Thymus (tissue), 11 donors: ENCODE measurements at regions not wholly inside any gene's neighbourhood (a gene's known extent, or its start where the extent isn't known, plus 50 kb on each side); places are given as distances from the start of the nearest gene placed in this dataset.

Experiments
- DNase-seq, 9 donors: peaks; one replicate each; pipeline ENCODE4 v3.0.0-alpha.2; 2013; ENCODE audit warnings: low spot score in 9 of 9, low read depth in 6 of 9, missing footprints in 1 of 9
- H3K27ac ChIP-seq, 2 donors: one replicate each; pipeline ENCODE4 v1.5.1; 2013; ENCODE audit warnings: control low read depth in 1 of 2, low read depth in 1 of 2, low read length in 1 of 2, mild to moderate bottlenecking in 1 of 2, moderate library complexity in 1 of 2
- H3K27me3 ChIP-seq, 2 donors: one replicate each; pipeline ENCODE4 v1.5.1; 2013; ENCODE audit warnings: low read length in 1 of 2; ENCODE audit not compliant: control insufficient read depth in 2 of 2, insufficient read depth in 1 of 2
- H3K36me3 ChIP-seq, 2 donors: one replicate each; pipeline ENCODE4 v1.5.1; 2013; ENCODE audit warnings: low read length in 1 of 2, mild to moderate bottlenecking in 1 of 2, moderate library complexity in 1 of 2; ENCODE audit not compliant: control insufficient read depth in 2 of 2, insufficient read depth in 2 of 2
- H3K4me1 ChIP-seq, 2 donors: one replicate each; pipeline ENCODE4 v1.5.1; 2013; ENCODE audit warnings: low read length in 2 of 2; ENCODE audit not compliant: control insufficient read depth in 2 of 2, insufficient read depth in 2 of 2
- H3K4me3 ChIP-seq, 2 donors: one replicate each; pipeline ENCODE4 v1.5.1; 2013; ENCODE audit warnings: low read length in 2 of 2, control low read depth in 1 of 2, mild to moderate bottlenecking in 1 of 2
- H3K9me3 ChIP-seq, 2 donors: one replicate each; pipeline ENCODE4 v1.5.1; 2013; ENCODE audit warnings: low read length in 1 of 2, mild to moderate bottlenecking in 1 of 2; ENCODE audit not compliant: control insufficient read depth in 2 of 2, insufficient read depth in 1 of 2
- WGBS: extraction: QIAGEN DNeasy Blood & Tissue Kit; methylation state at CpG from one replicate; pipeline ENCODE4 v1.1.7; 2013; 5-methylcytosine and 5-hydroxymethylcytosine counted together
- donor health status: healthy.

GRCh38 chr20:21832442-21833385 is 127.2 kb downstream of the PAX1 start:
- WGBS: 85% methylated on average over 8 of the region's 8 CpGs
- H3K9me3 ChIP-seq: no peaks in the 10 kb centered on the region
- H3K36me3 ChIP-seq: no peaks in the 10 kb centered on the region

GRCh38 chr20:21826976-21827375 is 121.5 kb downstream of the PAX1 start:
- 44% methylated on average over 9 of the region's 9 CpGs for WGBS
- Histone ChIP-seq H3K27ac (no peak overlapping the region), H3K36me3 (no peaks in the 10 kb centered on the region), H3K27me3 (no peaks in the 10 kb centered on the region), H3K4me3 (no peak overlapping the region), H3K4me1 (no peaks in the 10 kb centered on the region), H3K9me3 (no peaks in the 10 kb centered on the region)
- DNase-seq: no peak

More at GRCh38 chr20:21832442-21833385, 127.2 kb downstream of the PAX1 start:
- Histone ChIP-seq H3K4me3 (no peak overlapping the region), H3K4me1 (no peaks in the 10 kb centered on the region), H3K27me3 (no peaks in the 10 kb centered on the region), H3K27ac (no peak overlapping the region)
- DNase-seq: no peak

- DNase-seq: no peak
- WGBS: 42% methylated on average over 2 of the region's 2 CpGs
- no peak overlapping the region for H3K4me3 ChIP-seq
- no peaks in the 10 kb centered on the region for H3K4me1 ChIP-seq
- H3K36me3 ChIP-seq: no peaks in the 10 kb centered on the region
- no peak overlapping the region for H3K27ac ChIP-seq
- H3K9me3 ChIP-seq: no peaks in the 10 kb centered on the region
- H3K27me3 ChIP-seq: no peaks in the 10 kb centered on the region
Observed at GRCh38 chr20:21821358-21821757, 115.9 kb downstream of the PAX1 start.

- Histone ChIP-seq H3K9me3 (no peaks in the 10 kb centered on the region), H3K27ac (no peak overlapping the region), H3K4me3 (no peak overlapping the region), H3K27me3 (no peaks in the 10 kb centered on the region), H3K4me1 (no peaks in the 10 kb centered on the region), H3K36me3 (no peaks in the 10 kb centered on the region)
- peak in 1 of 9 donors; percentile 10 for DNase-seq
- WGBS: 66% methylated on average over 6 of the region's 6 CpGs
Observed at GRCh38 chr20:21820688-21821087, 115.2 kb downstream of the PAX1 start.

GRCh38 chr20:21820045-21820444 is 114.6 kb downstream of the PAX1 start:
- H3K27me3 ChIP-seq: no peaks in the 10 kb centered on the region

GRCh38 chr20:21812379-21812778 is 106.9 kb downstream of the PAX1 start:
- Histone ChIP-seq H3K9me3 (no peaks in the 10 kb centered on the region), H3K36me3 (no peaks in the 10 kb centered on the region)
- 90% methylated on average over 1 of the region's 1 CpG for WGBS

More at GRCh38 chr20:21820045-21820444, 114.6 kb downstream of the PAX1 start:
- Histone ChIP-seq H3K27ac (no peak overlapping the region), H3K4me3 (no peak overlapping the region), H3K9me3 (no peaks in the 10 kb centered on the region), H3K36me3 (no peaks in the 10 kb centered on the region), H3K4me1 (no peaks in the 10 kb centered on the region)
- DNase-seq: no peak
- WGBS: 75% methylated on average over 1 of the region's 1 CpG

GRCh38 chr20:21809961-21810523 is 104.6 kb downstream of the PAX1 start:
- Histone ChIP-seq H3K4me3 (no peak overlapping the region), H3K4me1 (no peaks in the 10 kb centered on the region), H3K27ac (no peak overlapping the region), H3K9me3 (no peaks in the 10 kb centered on the region), H3K27me3 (no peaks in the 10 kb centered on the region), H3K36me3 (no peaks in the 10 kb centered on the region)
- no peak for DNase-seq
- 96% methylated on average over 18 of the region's 18 CpGs for WGBS

More at GRCh38 chr20:21812379-21812778, 106.9 kb downstream of the PAX1 start:
- H3K27me3 ChIP-seq: no peaks in the 10 kb centered on the region
- no peak overlapping the region for H3K27ac ChIP-seq
- no peak overlapping the region for H3K4me3 ChIP-seq
- H3K4me1 ChIP-seq: no peaks in the 10 kb centered on the region
- no peak for DNase-seq

- H3K27ac ChIP-seq: no peak overlapping the region
- H3K4me1 ChIP-seq: no peaks in the 10 kb centered on the region
- H3K4me3 ChIP-seq: no peak overlapping the region
- peak in 7 of 9 donors; percentile 5 to 50 (median 19) for DNase-seq
- WGBS: 46% methylated on average over 31 of the region's 31 CpGs
- H3K27me3 ChIP-seq: no peaks in the 10 kb centered on the region
- H3K9me3 ChIP-seq: no peaks in the 10 kb centered on the region
- no peaks in the 10 kb centered on the region for H3K36me3 ChIP-seq
Observed at GRCh38 chr20:21808863-21809664, 103.6 kb downstream of the PAX1 start.

- no peaks in the 10 kb centered on the region for H3K27me3 ChIP-seq
- no peaks in the 10 kb centered on the region for H3K4me1 ChIP-seq
- 89% methylated on average over 3 of the region's 3 CpGs for WGBS
- no peak overlapping the region for H3K27ac ChIP-seq
- no peak for DNase-seq
- no peaks in the 10 kb centered on the region for H3K36me3 ChIP-seq
- H3K9me3 ChIP-seq: no peaks in the 10 kb centered on the region
- H3K4me3 ChIP-seq: no peak overlapping the region
Observed at GRCh38 chr20:21808139-21808538, 102.7 kb downstream of the PAX1 start.
